ENCODE measurements at regions not wholly inside any gene's neighbourhood (a gene's known extent, or its start where the extent isn't known, plus 50 kb on each side); places are given as distances from the start of the nearest gene placed in this dataset.
A peak's percentile ranks its signal among the peaks of the same experiment; 100 is the strongest.

DNA sequence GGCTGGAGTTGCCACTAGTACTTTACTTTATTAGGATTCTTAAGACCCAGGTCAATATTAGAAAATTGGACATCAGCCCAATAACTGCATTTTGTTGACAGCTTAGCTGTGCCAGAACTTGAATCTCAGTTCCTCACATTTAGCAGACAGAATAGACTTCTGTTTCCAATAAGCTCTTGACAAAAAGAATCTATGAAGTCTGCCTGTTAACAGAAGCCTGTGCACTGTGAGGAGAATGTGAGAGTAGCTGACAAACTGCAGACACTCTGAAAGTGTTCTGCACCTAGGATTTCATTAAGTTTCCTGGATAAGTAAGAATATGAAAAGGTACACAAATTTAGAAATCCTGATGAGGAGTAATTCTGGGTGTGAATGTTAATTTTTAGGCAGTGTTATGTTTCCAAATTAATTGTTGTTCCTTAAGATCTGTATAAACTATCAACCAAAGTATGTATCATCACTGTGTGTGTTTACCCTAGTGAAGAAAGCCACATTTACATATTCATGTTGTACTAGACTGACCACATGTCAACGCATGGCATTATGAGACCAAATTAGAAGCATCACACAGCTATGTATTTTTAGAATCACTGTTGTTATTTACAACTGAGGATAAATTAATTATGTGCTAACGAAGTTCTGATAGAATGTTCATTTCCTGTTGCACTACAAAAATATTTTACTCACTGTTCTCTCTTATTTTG is 756.4 kb upstream of the IGFBP7 start:
- no peaks in the 10 kb centered on the region for H3K9me3 ChIP-seq (ENCODE audit: control insufficient read depth in 3 of 3, low read length in 3 of 3)
- H3K27me3 ChIP-seq (ENCODE audit: control insufficient read depth in 3 of 3, insufficient read depth in 3 of 3, low read length in 3 of 3) = no peaks in the 10 kb centered on the region
- no peak overlapping the region for H3K27ac ChIP-seq (ENCODE audit: low read depth, low read length)
- H3K4me1 ChIP-seq (ENCODE audit: control insufficient read depth in 3 of 3, insufficient read depth in 3 of 3, low read length in 3 of 3) = no peaks in the 10 kb centered on the region
- H3K9ac ChIP-seq (ENCODE audit: low read depth in 1 of 3, low read length in 3 of 3) = no peak overlapping the region
- no peak overlapping the region for H3K4me3 ChIP-seq (ENCODE audit: low read length in 3 of 3)
- no peaks in the 10 kb centered on the region for H3K36me3 ChIP-seq (ENCODE audit: control insufficient read depth in 3 of 3, insufficient read depth in 3 of 3, low read length in 3 of 3)

DNA sequence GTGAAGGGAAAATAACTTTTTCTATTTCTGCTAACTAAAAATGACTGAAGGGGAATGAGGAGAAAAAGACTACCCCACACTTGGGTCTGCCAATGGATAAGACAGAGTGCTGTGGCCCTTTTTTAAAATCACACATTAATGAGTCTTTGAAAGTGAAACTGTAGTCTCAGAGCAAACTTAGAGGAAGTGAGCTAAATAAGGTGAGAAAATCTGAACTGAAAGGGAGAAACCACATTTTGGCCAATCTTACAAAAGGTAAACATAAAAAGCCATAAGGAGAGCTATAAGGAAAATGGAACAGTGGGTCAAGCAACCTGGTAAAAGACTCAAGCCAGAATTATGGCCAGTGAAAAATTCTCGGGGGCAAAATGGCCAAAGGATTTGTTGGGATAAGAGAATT is 755.1 kb upstream of the IGFBP7 start:
- H3K4me3 ChIP-seq (ENCODE audit: low read length in 3 of 3) = no peak overlapping the region
- H3K9me3 ChIP-seq (ENCODE audit: control insufficient read depth in 3 of 3, low read length in 3 of 3) = no peaks in the 10 kb centered on the region
- H3K4me1 ChIP-seq (ENCODE audit: control insufficient read depth in 3 of 3, insufficient read depth in 3 of 3, low read length in 3 of 3) = no peaks in the 10 kb centered on the region
- no peaks in the 10 kb centered on the region for H3K27me3 ChIP-seq (ENCODE audit: control insufficient read depth in 3 of 3, insufficient read depth in 3 of 3, low read length in 3 of 3)
- no peaks in the 10 kb centered on the region for H3K36me3 ChIP-seq (ENCODE audit: control insufficient read depth in 3 of 3, insufficient read depth in 3 of 3, low read length in 3 of 3)
- H3K9ac ChIP-seq (ENCODE audit: low read depth in 1 of 3, low read length in 3 of 3) = no peak overlapping the region
- no peak overlapping the region for H3K27ac ChIP-seq (ENCODE audit: low read depth, low read length)

DNA sequence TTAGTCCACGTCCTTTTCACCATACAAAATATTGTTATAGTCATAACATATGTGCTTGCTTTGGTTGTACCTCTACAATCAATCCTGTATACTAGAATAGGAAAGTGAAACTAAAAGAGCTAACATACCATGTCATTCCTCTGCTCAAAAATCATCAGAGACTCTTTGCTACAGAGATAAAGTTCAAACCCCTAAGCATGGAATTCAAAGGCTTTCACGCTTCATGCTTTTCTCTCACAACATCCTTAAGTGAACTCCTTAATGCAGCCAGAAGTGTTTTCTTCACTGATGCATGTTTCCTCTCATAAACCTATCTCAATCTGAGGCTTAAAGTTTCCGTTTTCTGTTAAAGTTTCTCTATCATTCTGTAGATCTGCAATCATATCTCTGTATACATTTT is 744.6 kb upstream of the IGFBP7 start:
- H3K4me1 ChIP-seq (ENCODE audit: control insufficient read depth in 3 of 3, insufficient read depth in 3 of 3, low read length in 3 of 3) = no peaks in the 10 kb centered on the region
- H3K4me3 ChIP-seq (ENCODE audit: low read length in 3 of 3) = peak overlapping the region in 1 of 3 donors; percentile 52
- H3K9ac ChIP-seq (ENCODE audit: low read depth in 1 of 3, low read length in 3 of 3) = peak overlapping the region in 1 of 3 donors; percentile 27
- H3K9me3 ChIP-seq (ENCODE audit: control insufficient read depth in 3 of 3, low read length in 3 of 3) = peaks cover 0 to 2% (median 0%) of the 10 kb centered on the region in 3 donors
- H3K27me3 ChIP-seq (ENCODE audit: control insufficient read depth in 3 of 3, insufficient read depth in 3 of 3, low read length in 3 of 3) = no peaks in the 10 kb centered on the region
- no peak overlapping the region for H3K27ac ChIP-seq (ENCODE audit: low read depth, low read length)
- no peaks in the 10 kb centered on the region for H3K36me3 ChIP-seq (ENCODE audit: control insufficient read depth in 3 of 3, insufficient read depth in 3 of 3, low read length in 3 of 3)

DNA sequence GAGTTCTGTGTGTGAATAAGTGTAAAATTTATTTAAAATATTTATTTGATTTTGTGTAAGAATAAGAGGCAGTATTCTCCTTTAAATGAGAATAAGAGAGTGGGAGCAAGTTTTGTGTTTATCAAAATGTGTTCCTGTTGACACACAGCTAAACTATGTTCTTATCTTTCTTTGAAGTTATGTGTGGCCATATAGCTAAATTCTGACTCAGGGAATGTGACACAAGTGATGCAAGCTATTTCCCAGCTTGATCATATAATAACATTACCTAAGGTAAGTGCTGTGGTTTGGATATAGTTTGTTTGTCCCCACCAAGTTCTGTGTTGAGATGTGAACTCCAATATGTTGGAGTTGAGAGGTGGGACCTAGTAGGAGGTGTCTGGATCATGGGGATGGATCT is 740.0 kb upstream of the IGFBP7 start:
- Histone ChIP-seq H3K9ac (ENCODE audit: low read depth in 1 of 3, low read length in 3 of 3) (no peak overlapping the region), H3K4me3 (ENCODE audit: low read length in 3 of 3) (no peak overlapping the region), H3K4me1 (ENCODE audit: control insufficient read depth in 3 of 3, insufficient read depth in 3 of 3, low read length in 3 of 3) (no peaks in the 10 kb centered on the region), H3K27me3 (ENCODE audit: control insufficient read depth in 3 of 3, insufficient read depth in 3 of 3, low read length in 3 of 3) (no peaks in the 10 kb centered on the region), H3K9me3 (ENCODE audit: control insufficient read depth in 3 of 3, low read length in 3 of 3) (peaks cover 0 to 2% (median 0%) of the 10 kb centered on the region in 3 donors), H3K27ac (ENCODE audit: low read depth, low read length) (no peak overlapping the region), H3K36me3 (ENCODE audit: control insufficient read depth in 3 of 3, insufficient read depth in 3 of 3, low read length in 3 of 3) (no peaks in the 10 kb centered on the region)

DNA sequence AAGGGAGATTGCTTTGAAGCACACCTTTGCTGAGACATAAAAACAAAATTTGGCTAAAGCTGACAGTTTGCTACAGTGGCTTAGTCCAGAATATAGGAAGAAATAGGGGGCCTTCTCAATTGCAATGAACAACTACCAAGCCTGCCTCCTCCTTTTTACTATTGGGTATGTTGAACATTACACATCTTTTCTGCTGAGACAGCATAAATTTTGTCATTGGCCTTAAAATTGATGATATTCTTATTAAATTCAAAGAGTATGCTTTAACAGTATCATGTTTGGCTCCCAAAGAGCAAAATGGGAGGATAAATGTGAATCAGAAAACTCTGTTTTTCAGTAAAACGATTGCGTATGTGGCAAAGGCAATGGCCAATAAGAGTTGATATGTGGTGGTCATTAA is 721.9 kb upstream of the IGFBP7 start:
- no peaks in the 10 kb centered on the region for H3K27me3 ChIP-seq (ENCODE audit: control insufficient read depth in 3 of 3, insufficient read depth in 3 of 3, low read length in 3 of 3)
- no peak overlapping the region for H3K4me3 ChIP-seq (ENCODE audit: low read length in 3 of 3)
- H3K27ac ChIP-seq (ENCODE audit: low read depth, low read length) = no peak overlapping the region
- no peaks in the 10 kb centered on the region for H3K9me3 ChIP-seq (ENCODE audit: control insufficient read depth in 3 of 3, low read length in 3 of 3)
- H3K9ac ChIP-seq (ENCODE audit: low read depth in 1 of 3, low read length in 3 of 3) = no peak overlapping the region
- no peaks in the 10 kb centered on the region for H3K36me3 ChIP-seq (ENCODE audit: control insufficient read depth in 3 of 3, insufficient read depth in 3 of 3, low read length in 3 of 3)
- H3K4me1 ChIP-seq (ENCODE audit: control insufficient read depth in 3 of 3, insufficient read depth in 3 of 3, low read length in 3 of 3) = no peaks in the 10 kb centered on the region

DNA sequence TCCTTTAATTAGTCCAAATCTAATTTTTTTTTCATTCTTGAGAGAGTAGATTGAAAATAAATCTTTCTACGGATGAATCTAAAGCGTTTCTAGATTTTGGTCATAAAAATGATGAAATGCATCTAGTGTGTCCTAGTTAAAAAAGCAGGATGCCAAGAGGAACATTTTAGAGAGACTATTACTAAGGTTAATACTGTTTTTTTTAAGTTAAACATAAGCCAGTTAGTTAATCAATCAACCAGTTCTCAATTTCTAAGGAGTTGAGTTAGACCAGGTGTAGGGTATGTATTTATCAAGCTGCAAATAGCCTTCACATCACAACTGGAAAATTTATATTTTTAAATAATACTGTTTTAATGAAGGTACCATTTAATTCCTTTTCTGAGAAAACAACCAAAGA is 679.5 kb upstream of the IGFBP7 start:
- no peaks in the 10 kb centered on the region for H3K4me1 ChIP-seq (ENCODE audit: control insufficient read depth in 3 of 3, insufficient read depth in 3 of 3, low read length in 3 of 3)
- no peaks in the 10 kb centered on the region for H3K9me3 ChIP-seq (ENCODE audit: control insufficient read depth in 3 of 3, low read length in 3 of 3)
- no peaks in the 10 kb centered on the region for H3K36me3 ChIP-seq (ENCODE audit: control insufficient read depth in 3 of 3, insufficient read depth in 3 of 3, low read length in 3 of 3)
- no peaks in the 10 kb centered on the region for H3K27me3 ChIP-seq (ENCODE audit: control insufficient read depth in 3 of 3, insufficient read depth in 3 of 3, low read length in 3 of 3)
- H3K4me3 ChIP-seq (ENCODE audit: low read length in 3 of 3) = no peak overlapping the region
- no peak overlapping the region for H3K9ac ChIP-seq (ENCODE audit: low read depth in 1 of 3, low read length in 3 of 3)
- no peak overlapping the region for H3K27ac ChIP-seq (ENCODE audit: low read depth, low read length)

DNA sequence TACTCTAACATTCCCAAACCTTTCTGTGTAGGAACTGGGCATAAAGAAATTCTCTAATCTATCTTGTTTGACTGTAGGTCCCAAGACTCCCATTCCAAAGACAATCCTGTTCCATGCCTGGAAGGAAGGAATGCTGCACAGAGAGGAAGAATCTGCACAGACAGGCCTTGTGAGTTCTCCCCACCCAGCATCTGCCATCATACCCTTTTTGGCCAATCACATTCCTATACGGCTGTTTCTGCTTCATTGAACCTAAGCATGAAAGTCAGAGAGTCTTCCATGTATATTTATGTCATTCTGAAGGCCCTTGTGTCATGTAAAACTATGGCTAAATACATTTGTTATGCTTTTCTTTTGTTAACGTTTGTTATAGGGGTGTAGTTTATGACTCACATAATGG is 667.7 kb upstream of the IGFBP7 start:
- no peak overlapping the region for H3K27ac ChIP-seq (ENCODE audit: low read depth, low read length)
- no peak overlapping the region for H3K9ac ChIP-seq (ENCODE audit: low read depth in 1 of 3, low read length in 3 of 3)
- H3K4me3 ChIP-seq (ENCODE audit: low read length in 3 of 3) = no peak overlapping the region
- peaks cover 0 to 4% (median 0%) of the 10 kb centered on the region in 3 donors for H3K9me3 ChIP-seq (ENCODE audit: control insufficient read depth in 3 of 3, low read length in 3 of 3)
- H3K4me1 ChIP-seq (ENCODE audit: control insufficient read depth in 3 of 3, insufficient read depth in 3 of 3, low read length in 3 of 3) = no peaks in the 10 kb centered on the region
- H3K36me3 ChIP-seq (ENCODE audit: control insufficient read depth in 3 of 3, insufficient read depth in 3 of 3, low read length in 3 of 3) = no peaks in the 10 kb centered on the region
- no peaks in the 10 kb centered on the region for H3K27me3 ChIP-seq (ENCODE audit: control insufficient read depth in 3 of 3, insufficient read depth in 3 of 3, low read length in 3 of 3)

DNA sequence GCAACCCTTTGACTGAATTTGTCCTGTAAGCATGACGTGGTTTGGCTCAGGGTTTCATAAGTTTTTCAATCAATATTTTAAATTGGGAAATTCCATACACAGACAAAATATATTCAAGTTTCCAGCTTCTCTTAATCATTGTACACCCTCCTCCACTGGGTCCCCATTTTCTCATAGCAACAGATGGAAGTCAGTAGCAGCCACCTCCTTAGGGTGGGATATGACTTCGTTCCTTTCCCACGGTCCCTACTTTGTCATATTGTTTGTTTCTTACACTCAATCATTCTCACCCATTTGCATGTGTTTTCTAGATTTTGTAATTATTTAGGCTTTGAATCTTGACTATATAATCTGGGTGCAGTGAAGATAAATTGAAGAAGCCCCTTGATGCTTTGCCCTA is 664.5 kb upstream of the IGFBP7 start:
- no peak overlapping the region for H3K9ac ChIP-seq (ENCODE audit: low read depth in 1 of 3, low read length in 3 of 3)
- no peaks in the 10 kb centered on the region for H3K36me3 ChIP-seq (ENCODE audit: control insufficient read depth in 3 of 3, insufficient read depth in 3 of 3, low read length in 3 of 3)
- H3K4me3 ChIP-seq (ENCODE audit: low read length in 3 of 3) = no peak overlapping the region
- H3K27me3 ChIP-seq (ENCODE audit: control insufficient read depth in 3 of 3, insufficient read depth in 3 of 3, low read length in 3 of 3) = no peaks in the 10 kb centered on the region
- no peaks in the 10 kb centered on the region for H3K4me1 ChIP-seq (ENCODE audit: control insufficient read depth in 3 of 3, insufficient read depth in 3 of 3, low read length in 3 of 3)
- no peak overlapping the region for H3K27ac ChIP-seq (ENCODE audit: low read depth, low read length)
- H3K9me3 ChIP-seq (ENCODE audit: control insufficient read depth in 3 of 3, low read length in 3 of 3) = no peaks in the 10 kb centered on the region

DNA sequence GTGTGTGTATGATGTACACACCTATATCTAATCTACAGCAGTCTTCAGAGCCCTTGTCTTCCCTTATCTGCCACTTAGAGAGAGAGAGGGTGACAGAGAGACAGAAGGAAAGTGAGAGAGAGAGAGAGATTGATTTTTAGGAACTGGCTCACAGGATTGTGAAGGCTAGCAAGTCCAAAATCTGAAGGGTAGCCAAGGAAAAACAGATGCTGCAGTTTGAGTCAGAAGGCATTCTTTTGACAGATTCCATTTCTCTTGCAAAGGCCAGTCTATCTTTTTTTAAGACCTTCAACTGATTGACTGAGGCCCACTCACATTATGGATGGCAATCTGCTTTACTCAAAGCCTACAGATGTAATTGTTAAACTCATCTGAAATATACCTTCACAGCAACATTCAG is 664.0 kb upstream of the IGFBP7 start:
- Histone ChIP-seq H3K9me3 (ENCODE audit: control insufficient read depth in 3 of 3, low read length in 3 of 3) (no peaks in the 10 kb centered on the region), H3K4me3 (ENCODE audit: low read length in 3 of 3) (no peak overlapping the region), H3K9ac (ENCODE audit: low read depth in 1 of 3, low read length in 3 of 3) (no peak overlapping the region), H3K27ac (ENCODE audit: low read depth, low read length) (no peak overlapping the region), H3K27me3 (ENCODE audit: control insufficient read depth in 3 of 3, insufficient read depth in 3 of 3, low read length in 3 of 3) (no peaks in the 10 kb centered on the region), H3K36me3 (ENCODE audit: control insufficient read depth in 3 of 3, insufficient read depth in 3 of 3, low read length in 3 of 3) (no peaks in the 10 kb centered on the region), H3K4me1 (ENCODE audit: control insufficient read depth in 3 of 3, insufficient read depth in 3 of 3, low read length in 3 of 3) (no peaks in the 10 kb centered on the region)

DNA sequence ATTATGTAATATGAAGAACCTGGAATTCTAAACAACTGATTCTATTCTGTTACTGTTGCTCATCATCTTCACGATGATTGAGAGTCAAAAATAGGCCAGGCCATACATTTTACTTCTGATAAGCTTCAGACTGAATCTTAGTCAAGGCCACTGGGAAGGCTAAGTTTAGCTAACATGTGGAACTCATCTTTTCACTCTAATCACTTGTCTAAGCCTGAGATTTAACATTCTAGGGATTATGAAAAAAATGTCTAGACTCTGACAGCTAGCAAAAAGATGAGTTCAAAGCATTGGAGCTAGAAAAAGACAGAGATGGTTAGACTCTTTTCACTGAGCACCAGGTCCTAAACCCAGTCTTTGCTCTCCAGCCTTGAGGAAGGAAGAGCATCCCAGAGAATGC is 656.2 kb upstream of the IGFBP7 start:
- Histone ChIP-seq H3K27ac (ENCODE audit: low read depth, low read length) (no peak overlapping the region), H3K4me3 (ENCODE audit: low read length in 3 of 3) (no peak overlapping the region), H3K4me1 (ENCODE audit: control insufficient read depth in 3 of 3, insufficient read depth in 3 of 3, low read length in 3 of 3) (no peaks in the 10 kb centered on the region), H3K9ac (ENCODE audit: low read depth in 1 of 3, low read length in 3 of 3) (no peak overlapping the region), H3K9me3 (ENCODE audit: control insufficient read depth in 3 of 3, low read length in 3 of 3) (no peaks in the 10 kb centered on the region), H3K36me3 (ENCODE audit: control insufficient read depth in 3 of 3, insufficient read depth in 3 of 3, low read length in 3 of 3) (no peaks in the 10 kb centered on the region), H3K27me3 (ENCODE audit: control insufficient read depth in 3 of 3, insufficient read depth in 3 of 3, low read length in 3 of 3) (no peaks in the 10 kb centered on the region)

All from skeletal muscle tissue (tissue), 3 donors.